Breast epithelium (tissue), 4 donors: ENCODE measurements at regions not wholly inside any gene's neighbourhood (a gene's known extent, or its start where the extent isn't known, plus 50 kb on each side); places are given as distances from the start of the nearest gene placed in this dataset.

Experiments used
- DNase-seq, 2 donors: peaks; one replicate each; pipeline ENCODE4 v3.0.0-alpha.2; 2019; ENCODE audit warnings: low spot score in 2 of 2
- H3K27ac ChIP-seq, 2 donors: fragments of 200-600 bp; sonication (generic) in 1 of 2; one replicate each; pipeline ENCODE4 v1.5.1; 2016 to 2019; ENCODE audit warnings: mild to moderate bottlenecking in 1 of 2
- H3K27me3 ChIP-seq, 2 donors: fragments of 200-600 bp; sonication (generic) in 1 of 2; one replicate each; pipeline versions ENCODE4 v1.5.1 to v1.6.0; 2017 to 2019; ENCODE audit warnings: control low read depth in 1 of 2, mild to moderate bottlenecking in 1 of 2
- H3K36me3 ChIP-seq: fragments of 200-600 bp; one replicate; pipeline ENCODE4 v1.5.1; 2019
- H3K4me1 ChIP-seq, 2 donors: fragments of 200-600 bp; sonication (generic); one replicate each; pipeline ENCODE4 v1.5.1; 2016 to 2019; ENCODE audit warnings: control low read depth in 1 of 2
- H3K4me3 ChIP-seq, 3 donors: fragments of 200-600 bp; sonication (generic); 1 replicate in 2 of 3; 2 replicates in 1 of 3; pipeline ENCODE4 v1.5.1; 2016 to 2019; ENCODE audit warnings: mild to moderate bottlenecking in 3 of 3, moderate library complexity in 2 of 3
- H3K9me3 ChIP-seq, 2 donors: fragments of 200-600 bp; sonication (generic) in 1 of 2; one replicate each; pipeline ENCODE4 v1.5.1; 2016 to 2019; ENCODE audit warnings: control low read depth in 1 of 2
- POLR2A ChIP-seq: fragments of 450-650 bp; IDR thresholded peaks from one replicate; pipeline ENCODE4 v1.6.1; 2016; ENCODE audit warnings: antibody characterized with exemption, mild to moderate bottlenecking, moderate library complexity
- POLR2AphosphoS5 ChIP-seq, 3 donors: sonication (generic); formaldehyde crosslinking; IDR thresholded peaks; one replicate each; pipeline ENCODE4 v1.6.1; 2017; ENCODE audit warnings: antibody characterized with exemption in 3 of 3
- intact Hi-C: fragments of 100-400 bp; cut with DNase I; formaldehyde crosslinking; loops from one replicate; pipeline ENCODE4 v1.15.1; 2023; ENCODE audit warnings: low total_unique reads
- TF ChIP-seq, protein P1 (sequence below), 3 donors: fragments of 450-650 bp; IDR thresholded peaks; one replicate each; pipeline ENCODE4 v1.5.1; 2016 to 2017; ENCODE audit warnings: antibody characterized with exemption in 3 of 3, mild to moderate bottlenecking in 3 of 3, moderate library complexity in 3 of 3

GRCh38 chr15:45780352-45780751 lies 145.5 kb downstream of the SQOR start:
- no peak for TF ChIP-seq POLR2AphosphoS5 (IDR thresholded peaks at IDR 0.05)
- TF ChIP-seq, protein P1, sequence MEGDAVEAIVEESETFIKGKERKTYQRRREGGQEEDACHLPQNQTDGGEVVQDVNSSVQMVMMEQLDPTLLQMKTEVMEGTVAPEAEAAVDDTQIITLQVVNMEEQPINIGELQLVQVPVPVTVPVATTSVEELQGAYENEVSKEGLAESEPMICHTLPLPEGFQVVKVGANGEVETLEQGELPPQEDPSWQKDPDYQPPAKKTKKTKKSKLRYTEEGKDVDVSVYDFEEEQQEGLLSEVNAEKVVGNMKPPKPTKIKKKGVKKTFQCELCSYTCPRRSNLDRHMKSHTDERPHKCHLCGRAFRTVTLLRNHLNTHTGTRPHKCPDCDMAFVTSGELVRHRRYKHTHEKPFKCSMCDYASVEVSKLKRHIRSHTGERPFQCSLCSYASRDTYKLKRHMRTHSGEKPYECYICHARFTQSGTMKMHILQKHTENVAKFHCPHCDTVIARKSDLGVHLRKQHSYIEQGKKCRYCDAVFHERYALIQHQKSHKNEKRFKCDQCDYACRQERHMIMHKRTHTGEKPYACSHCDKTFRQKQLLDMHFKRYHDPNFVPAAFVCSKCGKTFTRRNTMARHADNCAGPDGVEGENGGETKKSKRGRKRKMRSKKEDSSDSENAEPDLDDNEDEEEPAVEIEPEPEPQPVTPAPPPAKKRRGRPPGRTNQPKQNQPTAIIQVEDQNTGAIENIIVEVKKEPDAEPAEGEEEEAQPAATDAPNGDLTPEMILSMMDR (IDR thresholded peaks at IDR 0.05): no peak
- TF ChIP-seq POLR2A: no peak
- Histone ChIP-seq H3K9me3 (no peaks in the 10 kb centered on the region), H3K4me1 (no peaks in the 10 kb centered on the region), H3K27me3 (no peaks in the 10 kb centered on the region), H3K4me3 (no peak overlapping the region), H3K27ac (no peak overlapping the region), H3K36me3 (no peaks in the 10 kb centered on the region)
- no peak for DNase-seq
- intact Hi-C loops: no loop called here

DNA sequence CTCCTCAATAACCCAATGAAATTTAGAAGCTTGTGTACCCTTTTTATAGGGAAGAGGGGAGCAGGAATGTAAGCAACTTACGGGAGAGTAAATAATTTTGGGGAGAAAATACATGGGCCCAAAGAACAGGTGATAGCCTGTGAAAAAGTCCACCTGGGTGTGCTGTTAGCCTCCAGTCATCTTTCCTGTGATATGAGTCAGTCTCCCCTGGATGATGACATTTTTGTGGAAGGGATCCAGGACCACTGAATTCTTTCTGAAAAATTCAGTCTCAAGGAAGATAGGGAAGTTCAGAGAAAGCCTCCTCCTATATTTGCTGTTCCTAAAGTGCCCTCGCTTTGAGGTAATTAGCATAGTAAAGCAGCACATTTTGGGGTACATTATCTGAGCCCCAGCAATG lies 149.8 kb downstream of the SQOR start:
- Histone ChIP-seq H3K4me3 (no peak overlapping the region), H3K4me1 (no peaks in the 10 kb centered on the region), H3K9me3 (no peaks in the 10 kb centered on the region), H3K27me3 (no peaks in the 10 kb centered on the region), H3K27ac (no peak overlapping the region), H3K36me3 (no peaks in the 10 kb centered on the region)
- DNase-seq: no peak
- intact Hi-C loops: no loop called here
- TF ChIP-seq, protein P1 (IDR thresholded peaks at IDR 0.05): no peak
- no peak for TF ChIP-seq POLR2A
- no peak for TF ChIP-seq POLR2AphosphoS5 (IDR thresholded peaks at IDR 0.05)

DNA sequence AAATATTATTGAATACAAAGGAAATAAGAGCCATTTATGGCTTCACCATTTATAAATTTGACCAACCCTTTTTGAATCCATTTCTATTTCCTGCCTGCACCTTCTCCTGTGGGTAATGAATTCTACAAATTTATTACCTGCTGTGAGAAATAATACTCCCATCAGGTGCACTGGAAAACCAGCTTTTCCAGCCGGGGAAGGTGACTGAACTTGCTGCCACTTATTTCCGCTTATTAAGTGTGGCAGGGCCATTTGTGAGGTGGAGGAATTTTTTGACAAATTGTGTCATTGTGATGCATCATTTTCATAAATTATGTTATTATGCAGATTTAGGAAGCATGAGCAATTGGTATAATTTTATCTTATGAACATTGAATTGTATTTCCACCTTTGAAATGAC lies 151.1 kb downstream of the SQOR start:
- TF ChIP-seq, protein P1 (IDR thresholded peaks at IDR 0.05): no peak
- no peak for TF ChIP-seq POLR2AphosphoS5 (IDR thresholded peaks at IDR 0.05)
- no peak for TF ChIP-seq POLR2A
- Histone ChIP-seq H3K9me3 (no peaks in the 10 kb centered on the region), H3K27me3 (no peaks in the 10 kb centered on the region), H3K36me3 (no peaks in the 10 kb centered on the region), H3K27ac (no peak overlapping the region), H3K4me3 (no peak overlapping the region), H3K4me1 (no peaks in the 10 kb centered on the region)
- DNase-seq: no peak
- intact Hi-C loops: no loop called here

DNA sequence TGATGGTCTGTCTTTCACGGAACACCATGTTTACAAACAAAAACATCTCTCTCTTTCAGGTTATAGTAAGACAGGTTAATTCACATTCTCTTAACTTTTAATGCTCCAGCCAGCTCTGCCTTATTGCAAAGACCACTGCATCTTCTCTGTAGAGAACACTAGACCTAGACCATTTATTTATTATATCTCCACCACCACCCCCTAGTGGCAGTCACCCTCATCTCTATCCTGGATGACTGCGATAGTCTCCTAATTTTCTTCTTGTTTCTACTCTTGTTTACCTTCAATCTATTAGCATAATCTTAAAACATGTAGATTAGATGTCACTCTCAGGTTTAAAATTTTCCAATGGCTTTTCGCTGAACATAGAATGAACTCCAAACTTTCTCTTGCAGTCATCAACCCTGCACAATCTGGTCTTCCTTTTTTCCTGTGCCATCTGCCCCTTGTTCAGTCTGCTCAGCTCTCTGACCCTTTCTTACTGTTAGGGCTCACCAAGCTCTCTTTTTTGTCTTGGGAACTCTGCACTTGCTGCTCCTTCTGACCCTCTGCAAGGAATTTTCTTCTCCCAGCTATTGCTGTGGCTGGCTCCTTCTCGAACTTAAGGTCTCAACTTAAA lies 155.6 kb downstream of the SQOR start:
- no peak overlapping the region for H3K4me3 ChIP-seq
- H3K4me1 ChIP-seq: no peaks in the 10 kb centered on the region
- H3K27ac ChIP-seq: no peak overlapping the region
- TF ChIP-seq POLR2AphosphoS5 (IDR thresholded peaks at IDR 0.05) (no peak), POLR2A (no peak)
- TF ChIP-seq, protein P1 (IDR thresholded peaks at IDR 0.05): peak; percentile 16 to 38 (median 22)
- peaks cover 0 to 4% of the 10 kb centered on the region in 2 donors for H3K27me3 ChIP-seq
- no peak for DNase-seq
- intact Hi-C loops: no loop called here
- no peaks in the 10 kb centered on the region for H3K9me3 ChIP-seq
- H3K36me3 ChIP-seq: no peaks in the 10 kb centered on the region

- no peak overlapping the region for H3K4me3 ChIP-seq
- no peak overlapping the region for H3K27ac ChIP-seq
- DNase-seq: no peak
- H3K9me3 ChIP-seq: no peaks in the 10 kb centered on the region
- no peaks in the 10 kb centered on the region for H3K4me1 ChIP-seq
- no peaks in the 10 kb centered on the region for H3K36me3 ChIP-seq
- intact Hi-C loops: no loop called here
- no peak for TF ChIP-seq POLR2A
- peaks cover 0 to 4% of the 10 kb centered on the region in 2 donors for H3K27me3 ChIP-seq
Observed at GRCh38 chr15:45794304-45794703, 159.5 kb downstream of the SQOR start.
